ENCODE measurements at regions not wholly inside any gene's neighbourhood (a gene's known extent, or its start where the extent isn't known, plus 50 kb on each side); places are given as distances from the start of the nearest gene placed in this dataset.

GRCh38 chr4:23005691-23006090 lies 313.0 kb downstream of the GBA3 start:
- no peak overlapping the region for H3K27ac Mint-ChIP-seq
- no peak overlapping the region for H2AFZ ChIP-seq (ENCODE audit: insufficient read depth, low read depth, low read length, poor library complexity, severe bottlenecking)
- H3K27me3 ChIP-seq (replicated peaks in 1 of 4; ENCODE audit: control extremely low read depth in 1 of 4, control insufficient read depth in 3 of 4, insufficient read depth in 4 of 4, low read length in 3 of 4): no peaks in the 10 kb centered on the region
- ChIA-PET CTCF (no interaction called here), POLR2A (no interaction called here)
- H3K27ac ChIP-seq (ENCODE audit: low read length in 2 of 2): no peak overlapping the region
- intact Hi-C loops (cut with micrococcal nuclease): no loop called here
- H3K27me3 Mint-ChIP-seq: no peaks in the 10 kb centered on the region
- WGBS (ENCODE audit: insufficient coverage): no CpG with 5 or more reads among the region's 1 CpG
- TF ChIP-seq EZH2 (IDR thresholded peaks at IDR 0.05; ENCODE audit: borderline replicate concordance, insufficient read depth, low read depth, low read length, poor library complexity, severe bottlenecking) (no peak), CTCF (IDR thresholded peaks at IDR 0.05) (no peak)
- H3K79me2 ChIP-seq (ENCODE audit: control insufficient read depth, insufficient read depth, low read length): no peaks in the 10 kb centered on the region
- no peaks in the 10 kb centered on the region for H4K20me1 ChIP-seq (ENCODE audit: control insufficient read depth, insufficient read depth, low read length, poor library complexity, severe bottlenecking)
- H3K4me3 Mint-ChIP-seq: no peak overlapping the region
- H3K9me3 Mint-ChIP-seq (ENCODE audit: insufficient read depth): no peaks in the 10 kb centered on the region
- H3K36me3 ChIP-seq (replicated peaks in 1 of 2; ENCODE audit: control extremely low read depth in 1 of 2, control insufficient read depth in 1 of 2, extremely low read depth in 1 of 2, insufficient read depth in 2 of 2, low read length in 1 of 2): no peaks in the 10 kb centered on the region
- H3K4me1 ChIP-seq (ENCODE audit: control insufficient read depth in 2 of 2, insufficient read depth in 2 of 2, low read length in 2 of 2): no peaks in the 10 kb centered on the region
- H3K4me3 ChIP-seq (ENCODE audit: control extremely low read depth in 1 of 5, extremely low read depth in 1 of 5, insufficient read depth in 1 of 5, low read depth in 2 of 5, low read length in 4 of 5): no peak overlapping the region
- DNase-seq (no peak), ATAC-seq (ENCODE audit: low read depth) (no peak)
- H3K4me1 Mint-ChIP-seq: no peaks in the 10 kb centered on the region
- H3K9ac ChIP-seq (ENCODE audit: low read length): no peak overlapping the region
- no peak overlapping the region for H3K4me2 ChIP-seq (replicated peaks; ENCODE audit: low read depth, low read length, poor library complexity, severe bottlenecking)
- peaks cover 0 to 1% (median 0%) of the 10 kb centered on the region in 3 donors for H3K9me3 ChIP-seq (ENCODE audit: control extremely low read depth in 1 of 3, control insufficient read depth in 2 of 3, insufficient read depth in 1 of 3, low read length in 2 of 3)

DNA sequence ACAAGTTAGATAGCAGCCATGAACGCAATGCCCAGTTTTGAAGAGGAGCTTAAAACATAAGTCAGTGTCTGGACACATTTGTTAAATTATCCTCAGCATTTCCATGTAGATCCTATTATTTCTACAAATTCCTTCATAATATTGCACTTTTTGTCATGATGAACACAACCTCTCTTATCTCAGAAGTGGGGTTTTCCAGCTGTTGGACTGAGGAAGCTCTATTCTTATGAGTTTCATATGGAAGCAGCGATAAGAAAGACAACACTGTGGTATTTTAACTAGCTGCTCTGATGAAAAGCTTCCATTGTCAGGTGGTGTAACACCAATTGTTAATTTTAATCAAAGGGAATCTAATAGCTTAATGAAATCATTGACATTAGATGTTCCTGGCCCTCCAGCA lies 308.7 kb downstream of the GBA3 start:
- TF ChIP-seq EZH2 (IDR thresholded peaks at IDR 0.05; ENCODE audit: borderline replicate concordance, insufficient read depth, low read depth, low read length, poor library complexity, severe bottlenecking) (no peak), CTCF (IDR thresholded peaks at IDR 0.05) (no peak)
- Histone ChIP-seq H3K9ac (ENCODE audit: low read length) (no peak overlapping the region), H3K27me3 (replicated peaks in 1 of 4; ENCODE audit: control extremely low read depth in 1 of 4, control insufficient read depth in 3 of 4, insufficient read depth in 4 of 4, low read length in 3 of 4) (no peaks in the 10 kb centered on the region), H3K9me3 (ENCODE audit: control extremely low read depth in 1 of 3, control insufficient read depth in 2 of 3, insufficient read depth in 1 of 3, low read length in 2 of 3) (peaks cover 0 to 1% (median 0%) of the 10 kb centered on the region in 3 donors), H3K4me3 (ENCODE audit: control extremely low read depth in 1 of 5, extremely low read depth in 1 of 5, insufficient read depth in 1 of 5, low read depth in 2 of 5, low read length in 4 of 5) (no peak overlapping the region), H3K27ac (ENCODE audit: low read length in 2 of 2) (no peak overlapping the region), H3K4me2 (replicated peaks; ENCODE audit: low read depth, low read length, poor library complexity, severe bottlenecking) (no peak overlapping the region), H3K4me1 (ENCODE audit: control insufficient read depth in 2 of 2, insufficient read depth in 2 of 2, low read length in 2 of 2) (no peaks in the 10 kb centered on the region), H3K79me2 (ENCODE audit: control insufficient read depth, insufficient read depth, low read length) (no peaks in the 10 kb centered on the region), H2AFZ (ENCODE audit: insufficient read depth, low read depth, low read length, poor library complexity, severe bottlenecking) (no peak overlapping the region), H4K20me1 (ENCODE audit: control insufficient read depth, insufficient read depth, low read length, poor library complexity, severe bottlenecking) (no peaks in the 10 kb centered on the region), H3K36me3 (replicated peaks in 1 of 2; ENCODE audit: control extremely low read depth in 1 of 2, control insufficient read depth in 1 of 2, extremely low read depth in 1 of 2, insufficient read depth in 2 of 2, low read length in 1 of 2) (no peaks in the 10 kb centered on the region)
- peaks cover 8% of the 10 kb centered on the region for H3K9me3 Mint-ChIP-seq (ENCODE audit: insufficient read depth)
- ATAC-seq (ENCODE audit: low read depth): no peak
- no peaks in the 10 kb centered on the region for H3K27me3 Mint-ChIP-seq
- WGBS (ENCODE audit: insufficient coverage): no CpG with 5 or more reads among the region's 2 CpGs
- H3K27ac Mint-ChIP-seq: no peak overlapping the region
- no peak for DNase-seq
- H3K4me1 Mint-ChIP-seq: no peaks in the 10 kb centered on the region
- intact Hi-C loops (cut with micrococcal nuclease): no loop called here
- no peak overlapping the region for H3K4me3 Mint-ChIP-seq
- CTCF ChIA-PET: no interaction called here
- POLR2A ChIA-PET: no interaction called here
